HL-60 (cell line): ENCODE measurements at regions not wholly inside any gene's neighbourhood (a gene's known extent, or its start where the extent isn't known, plus 50 kb on each side); places are given as distances from the start of the nearest gene placed in this dataset.

ENCODE experiments used
- DNase-seq, 2 experiments: peaks; one replicate each; pipeline ENCODE4 v3.0.0-alpha.2; 2010 to 2020; ENCODE audit warnings: low read depth in 1 of 2, low spot score in 1 of 2
- H3K27ac ChIP-seq: fragments of 250-450 bp; sonication (Bioruptor Pico); replicated peaks from 2 replicates; pipeline ENCODE4 v1.5.1; 2020; ENCODE audit warnings: mild to moderate bottlenecking, moderate library complexity
- H3K27me3 ChIP-seq: fragments of 250-450 bp; sonication (Bioruptor Pico); 2 replicates; pipeline ENCODE4 v1.5.1; 2021; ENCODE audit warnings: mild to moderate bottlenecking, moderate library complexity; ENCODE audit not compliant: insufficient read depth, poor library complexity, severe bottlenecking
- H3K4me3 ChIP-seq: replicated peaks from 2 replicates; pipeline ENCODE4 v1.5.1; 2011; ENCODE audit warnings: mild to moderate bottlenecking, control low read depth, low read length; ENCODE audit not compliant: insufficient read depth
- CTCF ChIP-seq: IDR thresholded peaks from one replicate; pipeline ENCODE4 v1.5.1; 2011; ENCODE audit warnings: low read length, control low read depth, inconsistent platforms; ENCODE audit not compliant: insufficient read depth
- GABPA ChIP-seq: IDR thresholded peaks from 2 replicates; pipeline ENCODE4 v1.6.1; 2012; ENCODE audit warnings: low read depth
- POLR2AphosphoS5 ChIP-seq: IDR thresholded peaks from 2 replicates; pipeline ENCODE4 v1.6.1; 2012; ENCODE audit warnings: low read depth
- SPI1 ChIP-seq: IDR thresholded peaks from 2 replicates; pipeline ENCODE4 v1.6.1; 2012; ENCODE audit warnings: low read depth, mild to moderate bottlenecking, borderline replicate concordance
- TF ChIP-seq, protein P1 (sequence below): IDR thresholded peaks from 2 replicates; pipeline ENCODE4 v1.6.1; 2012; ENCODE audit warnings: low read depth; ENCODE audit not compliant: insufficient replicate concordance

GRCh38 chr1:229032375-229032774, 238.5 kb upstream of the RAB4A start:
- Histone ChIP-seq H3K27ac (no peak overlapping the region; the same call in 1 of the 2 replicates), H3K27me3 (no peaks in the 10 kb centered on the region), H3K4me3 (no peak overlapping the region)
- no peak for DNase-seq
- no peak for TF ChIP-seq CTCF
- TF ChIP-seq, protein P1, sequence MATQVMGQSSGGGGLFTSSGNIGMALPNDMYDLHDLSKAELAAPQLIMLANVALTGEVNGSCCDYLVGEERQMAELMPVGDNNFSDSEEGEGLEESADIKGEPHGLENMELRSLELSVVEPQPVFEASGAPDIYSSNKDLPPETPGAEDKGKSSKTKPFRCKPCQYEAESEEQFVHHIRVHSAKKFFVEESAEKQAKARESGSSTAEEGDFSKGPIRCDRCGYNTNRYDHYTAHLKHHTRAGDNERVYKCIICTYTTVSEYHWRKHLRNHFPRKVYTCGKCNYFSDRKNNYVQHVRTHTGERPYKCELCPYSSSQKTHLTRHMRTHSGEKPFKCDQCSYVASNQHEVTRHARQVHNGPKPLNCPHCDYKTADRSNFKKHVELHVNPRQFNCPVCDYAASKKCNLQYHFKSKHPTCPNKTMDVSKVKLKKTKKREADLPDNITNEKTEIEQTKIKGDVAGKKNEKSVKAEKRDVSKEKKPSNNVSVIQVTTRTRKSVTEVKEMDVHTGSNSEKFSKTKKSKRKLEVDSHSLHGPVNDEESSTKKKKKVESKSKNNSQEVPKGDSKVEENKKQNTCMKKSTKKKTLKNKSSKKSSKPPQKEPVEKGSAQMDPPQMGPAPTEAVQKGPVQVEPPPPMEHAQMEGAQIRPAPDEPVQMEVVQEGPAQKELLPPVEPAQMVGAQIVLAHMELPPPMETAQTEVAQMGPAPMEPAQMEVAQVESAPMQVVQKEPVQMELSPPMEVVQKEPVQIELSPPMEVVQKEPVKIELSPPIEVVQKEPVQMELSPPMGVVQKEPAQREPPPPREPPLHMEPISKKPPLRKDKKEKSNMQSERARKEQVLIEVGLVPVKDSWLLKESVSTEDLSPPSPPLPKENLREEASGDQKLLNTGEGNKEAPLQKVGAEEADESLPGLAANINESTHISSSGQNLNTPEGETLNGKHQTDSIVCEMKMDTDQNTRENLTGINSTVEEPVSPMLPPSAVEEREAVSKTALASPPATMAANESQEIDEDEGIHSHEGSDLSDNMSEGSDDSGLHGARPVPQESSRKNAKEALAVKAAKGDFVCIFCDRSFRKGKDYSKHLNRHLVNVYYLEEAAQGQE: no peak
- no peak for TF ChIP-seq POLR2AphosphoS5
- no peak for TF ChIP-seq SPI1
- TF ChIP-seq GABPA: no peak

GRCh38 chr1:229033480-229033879, 237.4 kb upstream of the RAB4A start:
- Histone ChIP-seq H3K27ac (no peak overlapping the region), H3K27me3 (no peaks in the 10 kb centered on the region), H3K4me3 (no peak overlapping the region)
- DNase-seq: no peak
- no peak for TF ChIP-seq POLR2AphosphoS5
- no peak for TF ChIP-seq SPI1
- TF ChIP-seq CTCF: no peak
- TF ChIP-seq, protein P1: no peak
- no peak for TF ChIP-seq GABPA

DNA sequence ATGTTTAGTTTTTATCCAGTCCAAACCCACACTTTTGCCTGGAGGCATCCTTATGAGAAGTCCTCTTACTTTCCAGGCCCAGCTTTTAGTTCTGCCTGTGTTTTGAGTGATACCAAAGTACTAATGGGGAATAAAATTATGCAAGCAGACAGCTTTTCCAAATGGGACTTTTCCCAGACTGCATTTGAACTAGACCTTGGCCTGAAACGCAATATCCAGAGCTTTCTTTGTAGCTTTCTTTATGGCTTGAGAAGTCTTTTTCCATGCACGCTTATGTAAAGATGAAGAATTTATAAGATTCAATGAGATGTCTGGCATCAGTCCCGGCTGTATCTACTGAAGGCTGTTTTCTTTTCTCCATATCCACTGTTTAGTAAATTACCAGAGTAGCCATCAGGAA, 236.6 kb upstream of the RAB4A start:
- Histone ChIP-seq H3K27ac (no peak overlapping the region), H3K4me3 (no peak overlapping the region), H3K27me3 (no peaks in the 10 kb centered on the region)
- DNase-seq: no peak
- TF ChIP-seq SPI1: no peak
- no peak for TF ChIP-seq POLR2AphosphoS5

GRCh38 chr1:229035054-229035747, 235.7 kb upstream of the RAB4A start:
- Histone ChIP-seq H3K4me3 (no peak overlapping the region), H3K27ac (peak overlapping the region; percentile 6), H3K27me3 (no peaks in the 10 kb centered on the region)
- DNase-seq: no peak
- TF ChIP-seq SPI1 (no peak), GABPA (no peak), CTCF (no peak), POLR2AphosphoS5 (no peak)
- TF ChIP-seq, protein P1: no peak
